Brain microvascular endothelial cell (primary cell): ENCODE measurements at regions not wholly inside any gene's neighbourhood (a gene's known extent, or its start where the extent isn't known, plus 50 kb on each side); places are given as distances from the start of the nearest gene placed in this dataset.

Source experiments
- DNase-seq: peaks from one replicate; pipeline ENCODE4 v3.0.0-alpha.2; 2020
- H3K27ac ChIP-seq: fragments of 250-450 bp; sonication (Bioruptor Pico); 2 replicates; pipeline ENCODE4 v1.5.1; 2020; ENCODE audit warnings: mild to moderate bottlenecking, moderate library complexity
- H3K27me3 ChIP-seq: fragments of 250-450 bp; sonication (Bioruptor Pico); replicated peaks from 2 replicates; pipeline ENCODE4 v1.5.1; 2020; ENCODE audit warnings: mild to moderate bottlenecking
- H3K36me3 ChIP-seq: fragments of 250-450 bp; sonication (Bioruptor Pico); replicated peaks from 2 replicates; pipeline ENCODE4 v1.5.1; 2020; ENCODE audit warnings: mild to moderate bottlenecking
- H3K4me3 ChIP-seq: 2 replicates; pipeline ENCODE4 v1.5.1; 2011; ENCODE audit warnings: low read depth, mild to moderate bottlenecking, control low read depth, low read length, moderate library complexity
- in situ Hi-C: cut with HindIII; loops from 2 replicates; pipeline ENCODE4 v1.10.0; 2017; ENCODE audit warnings: low sequenced_read_pairs, low pct_ligation_motif_present
- TF ChIP-seq, protein P1 (sequence below): IDR thresholded peaks from 2 replicates; pipeline ENCODE4 v1.5.1; 2011; ENCODE audit warnings: low read depth, mild to moderate bottlenecking, moderate library complexity, low read length, control low read depth, inconsistent platforms; ENCODE audit errors: missing control alignments

DNA sequence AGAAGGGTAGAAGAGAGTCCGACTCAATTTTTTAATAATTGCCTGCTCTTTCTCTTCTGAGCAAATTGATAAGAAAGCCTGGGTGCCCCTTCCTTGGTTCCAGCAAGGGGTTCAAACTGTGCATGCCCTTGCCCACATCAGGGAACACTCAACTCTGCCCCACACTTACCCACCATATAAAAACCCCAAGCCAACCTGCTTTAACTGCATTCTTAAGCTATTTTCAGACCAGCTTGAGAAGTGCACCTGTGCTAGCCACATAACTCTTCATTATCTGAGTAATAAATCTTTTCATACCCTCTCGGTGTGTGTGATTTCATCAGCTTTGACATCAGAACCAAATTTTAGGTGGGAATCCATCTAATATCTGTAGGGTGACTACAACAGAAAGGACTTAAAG is 509.6 kb downstream of the MRPL39 start:
- Histone ChIP-seq H3K4me3 (no peak overlapping the region), H3K27ac (no peak overlapping the region), H3K36me3 (no peaks in the 10 kb centered on the region), H3K27me3 (no peaks in the 10 kb centered on the region)
- TF ChIP-seq, protein P1, sequence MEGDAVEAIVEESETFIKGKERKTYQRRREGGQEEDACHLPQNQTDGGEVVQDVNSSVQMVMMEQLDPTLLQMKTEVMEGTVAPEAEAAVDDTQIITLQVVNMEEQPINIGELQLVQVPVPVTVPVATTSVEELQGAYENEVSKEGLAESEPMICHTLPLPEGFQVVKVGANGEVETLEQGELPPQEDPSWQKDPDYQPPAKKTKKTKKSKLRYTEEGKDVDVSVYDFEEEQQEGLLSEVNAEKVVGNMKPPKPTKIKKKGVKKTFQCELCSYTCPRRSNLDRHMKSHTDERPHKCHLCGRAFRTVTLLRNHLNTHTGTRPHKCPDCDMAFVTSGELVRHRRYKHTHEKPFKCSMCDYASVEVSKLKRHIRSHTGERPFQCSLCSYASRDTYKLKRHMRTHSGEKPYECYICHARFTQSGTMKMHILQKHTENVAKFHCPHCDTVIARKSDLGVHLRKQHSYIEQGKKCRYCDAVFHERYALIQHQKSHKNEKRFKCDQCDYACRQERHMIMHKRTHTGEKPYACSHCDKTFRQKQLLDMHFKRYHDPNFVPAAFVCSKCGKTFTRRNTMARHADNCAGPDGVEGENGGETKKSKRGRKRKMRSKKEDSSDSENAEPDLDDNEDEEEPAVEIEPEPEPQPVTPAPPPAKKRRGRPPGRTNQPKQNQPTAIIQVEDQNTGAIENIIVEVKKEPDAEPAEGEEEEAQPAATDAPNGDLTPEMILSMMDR, result no peak
- DNase-seq, result no peak
- in situ Hi-C loops, result no loop called here

DNA sequence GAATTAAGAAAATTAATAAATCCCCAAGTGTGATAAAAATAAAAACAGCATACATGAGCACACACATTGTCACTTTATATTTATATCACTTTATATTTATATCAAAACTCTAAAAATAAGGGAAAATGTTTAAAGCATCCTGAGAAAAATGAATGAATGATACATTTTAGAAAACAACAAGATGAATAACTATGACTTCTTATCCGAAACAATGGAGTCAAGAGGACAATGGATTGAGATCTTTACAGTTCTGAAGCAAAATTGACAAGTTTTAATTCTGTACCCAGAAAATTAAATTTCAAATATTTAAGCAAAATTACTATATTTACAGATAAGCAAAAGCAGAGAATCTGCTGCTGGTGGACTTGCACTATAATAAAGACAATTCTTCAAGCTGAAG is 512.6 kb downstream of the MRPL39 start:
- no peak overlapping the region for H3K27ac ChIP-seq
- TF ChIP-seq, protein P1, result no peak
- no peaks in the 10 kb centered on the region for H3K36me3 ChIP-seq
- DNase-seq, result no peak
- no peaks in the 10 kb centered on the region for H3K27me3 ChIP-seq
- no peak overlapping the region for H3K4me3 ChIP-seq
- in situ Hi-C loops, result no loop called here

DNA sequence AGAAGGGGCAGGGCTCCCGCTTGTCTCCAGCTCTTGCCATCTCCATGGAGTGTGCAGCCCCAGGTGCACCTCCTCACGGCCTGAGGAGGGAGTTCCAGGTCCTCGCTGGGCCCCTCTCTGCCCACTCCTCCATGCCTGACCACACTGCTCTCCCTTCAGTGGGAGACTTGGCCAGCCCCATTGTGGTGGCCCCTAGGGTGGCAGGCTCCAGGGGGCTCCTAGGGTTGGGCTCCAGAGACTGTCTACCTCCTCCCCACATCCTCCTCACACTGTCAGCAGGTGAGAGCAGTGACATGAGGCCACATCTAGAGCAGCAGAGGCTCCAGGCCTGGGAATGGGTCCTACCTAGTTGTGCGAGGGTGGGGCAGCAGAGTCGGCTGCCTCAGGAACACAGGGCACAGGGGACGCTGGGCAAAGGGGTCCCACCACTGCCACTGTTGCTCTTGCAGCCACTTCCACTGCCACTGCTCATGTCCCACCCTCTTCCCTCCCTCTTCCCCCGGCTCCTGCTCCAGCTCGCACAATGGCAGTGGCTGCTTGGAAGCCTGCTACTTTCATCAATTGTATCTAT is 514.8 kb downstream of the MRPL39 start:
- in situ Hi-C loops, result no loop called here
- no peaks in the 10 kb centered on the region for H3K36me3 ChIP-seq
- H3K27ac ChIP-seq, result no peak overlapping the region
- TF ChIP-seq, protein P1, result no peak
- H3K4me3 ChIP-seq, result no peak overlapping the region
- DNase-seq, result no peak
- no peaks in the 10 kb centered on the region for H3K27me3 ChIP-seq

DNA sequence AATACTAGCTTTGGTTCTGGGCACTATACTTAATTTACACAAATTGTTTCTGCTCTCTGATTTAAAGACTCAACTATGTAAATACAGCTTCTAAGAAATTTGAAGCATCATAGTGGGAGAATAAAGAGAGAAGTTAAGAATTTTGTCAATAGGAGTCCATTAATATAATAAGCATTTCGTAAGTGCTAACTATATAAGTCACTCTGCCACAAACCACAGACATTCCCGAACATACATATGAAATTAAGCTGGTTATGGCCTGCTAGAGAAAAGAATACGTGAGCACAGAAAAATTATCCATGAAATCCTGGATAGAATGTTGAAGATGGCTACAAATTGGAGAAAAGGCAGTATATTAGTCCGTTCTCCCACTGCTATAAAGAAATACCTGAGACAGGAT is 526.2 kb downstream of the MRPL39 start:
- no peaks in the 10 kb centered on the region for H3K27me3 ChIP-seq
- no peak overlapping the region for H3K4me3 ChIP-seq
- in situ Hi-C loops, result no loop called here
- no peak for DNase-seq
- no peak overlapping the region for H3K27ac ChIP-seq
- TF ChIP-seq, protein P1, result no peak
- no peaks in the 10 kb centered on the region for H3K36me3 ChIP-seq

DNA sequence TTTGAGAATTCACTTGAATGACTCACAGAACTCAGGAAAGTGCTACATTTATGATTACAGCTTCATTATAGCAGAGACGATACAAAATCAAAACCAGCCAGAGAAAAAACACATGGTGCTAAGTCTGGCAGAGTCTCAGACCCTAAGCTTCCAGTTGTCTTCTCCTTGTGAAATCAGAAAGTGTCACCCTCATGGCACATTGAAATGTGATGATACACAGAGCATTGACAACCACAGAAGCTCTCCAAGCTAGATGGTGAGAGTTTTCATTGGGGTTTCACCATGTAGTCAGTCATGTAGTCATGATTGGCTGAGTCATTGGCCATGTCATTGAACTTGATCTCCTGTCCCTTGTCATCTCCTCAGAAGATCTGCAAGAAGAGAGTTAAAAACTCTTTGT is 526.6 kb downstream of the MRPL39 start:
- no peak overlapping the region for H3K4me3 ChIP-seq
- no peaks in the 10 kb centered on the region for H3K36me3 ChIP-seq
- in situ Hi-C loops, result no loop called here
- H3K27me3 ChIP-seq, result no peaks in the 10 kb centered on the region
- DNase-seq, result no peak
- H3K27ac ChIP-seq, result no peak overlapping the region
- TF ChIP-seq, protein P1, result no peak

DNA sequence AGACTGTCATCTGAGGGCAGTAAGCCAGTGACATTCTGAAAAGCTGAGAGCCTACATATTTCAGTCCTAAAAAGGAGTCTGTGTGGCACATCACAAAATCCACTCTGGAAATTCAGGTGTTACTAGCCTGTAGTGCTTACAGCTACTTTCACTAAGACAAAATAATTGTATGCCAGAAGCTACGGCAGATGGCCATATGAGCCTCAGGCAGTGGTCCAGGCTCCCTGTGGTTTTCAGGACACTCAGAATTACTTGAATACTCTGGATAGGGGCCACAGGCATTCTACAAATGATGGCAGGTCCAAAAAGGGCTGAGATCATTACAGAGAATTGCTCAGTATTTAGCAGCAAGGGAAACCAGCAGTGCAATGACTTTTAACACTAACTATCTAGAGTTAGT is 527.1 kb downstream of the MRPL39 start:
- Histone ChIP-seq H3K36me3 (no peaks in the 10 kb centered on the region), H3K4me3 (no peak overlapping the region), H3K27ac (no peak overlapping the region), H3K27me3 (no peaks in the 10 kb centered on the region)
- TF ChIP-seq, protein P1, result no peak
- no peak for DNase-seq
- in situ Hi-C loops, result no loop called here
